NB4 (cell line): ENCODE measurements at regions not wholly inside any gene's neighbourhood (a gene's known extent, or its start where the extent isn't known, plus 50 kb on each side); places are given as distances from the start of the nearest gene placed in this dataset.

Experiments
- DNase-seq: peaks from one replicate; pipeline ENCODE4 v3.0.0; 2010; ENCODE audit warnings: low read depth
- H3K4me3 ChIP-seq: one replicate; pipeline ENCODE4 v1.5.1; 2011; ENCODE audit warnings: mild to moderate bottlenecking, low read depth, low read length, moderate library complexity
- MYC ChIP-seq: IDR thresholded peaks from 2 replicates; pipeline ENCODE4 v1.6.1; 2011; ENCODE audit warnings: low read depth, low read length
- POLR2A ChIP-seq: IDR thresholded peaks from 2 replicates; pipeline ENCODE4 v1.6.1; 2011; ENCODE audit warnings: mild to moderate bottlenecking; ENCODE audit not compliant: insufficient read length; ENCODE audit errors: extremely low read depth
- TF ChIP-seq, protein P1 (sequence below): IDR thresholded peaks from one replicate; pipeline ENCODE4 v1.5.1; 2012; ENCODE audit warnings: low read depth, low read length
- TF ChIP-seq, protein P2 (sequence below): IDR thresholded peaks from 2 replicates; pipeline ENCODE4 v1.6.1; 2011; ENCODE audit warnings: low read depth, low read length

DNA sequence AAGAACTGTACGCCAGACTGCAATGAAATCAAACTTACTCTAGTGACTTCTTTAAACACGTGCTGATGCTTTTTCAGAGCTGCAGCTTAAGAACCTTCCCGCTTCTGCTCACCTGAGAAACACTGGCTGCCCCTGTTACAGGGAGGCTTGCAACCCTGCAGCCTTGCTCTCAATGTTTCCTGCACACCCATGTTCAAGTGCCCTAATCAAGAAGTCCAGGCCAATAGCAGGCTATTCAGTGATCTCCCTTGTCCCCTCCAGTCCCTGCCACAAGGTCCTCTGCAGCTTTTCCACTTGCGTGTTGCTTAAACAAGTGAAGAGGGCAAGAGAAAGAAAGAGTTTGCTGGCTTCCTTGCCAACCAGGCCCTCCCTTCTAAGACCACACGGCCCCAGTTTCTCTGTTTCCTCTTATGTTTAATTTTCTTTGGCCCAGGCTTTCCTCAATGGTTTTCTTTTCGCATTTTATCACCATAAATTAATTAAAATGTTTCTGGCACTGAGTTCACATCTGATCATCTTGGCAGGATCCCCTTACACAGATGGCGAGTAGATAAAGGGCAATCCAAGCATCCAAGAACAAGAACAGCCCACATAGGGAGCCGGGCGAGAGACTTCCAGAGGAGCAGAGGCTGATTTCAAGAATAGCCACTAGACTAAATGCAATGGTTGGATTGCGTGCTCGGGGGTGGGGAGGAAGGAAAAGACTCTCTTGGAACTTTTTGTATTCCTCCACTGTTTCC is 82.3 kb upstream of the CDKN3 start:
- DNase-seq: no peak
- TF ChIP-seq, protein P1, sequence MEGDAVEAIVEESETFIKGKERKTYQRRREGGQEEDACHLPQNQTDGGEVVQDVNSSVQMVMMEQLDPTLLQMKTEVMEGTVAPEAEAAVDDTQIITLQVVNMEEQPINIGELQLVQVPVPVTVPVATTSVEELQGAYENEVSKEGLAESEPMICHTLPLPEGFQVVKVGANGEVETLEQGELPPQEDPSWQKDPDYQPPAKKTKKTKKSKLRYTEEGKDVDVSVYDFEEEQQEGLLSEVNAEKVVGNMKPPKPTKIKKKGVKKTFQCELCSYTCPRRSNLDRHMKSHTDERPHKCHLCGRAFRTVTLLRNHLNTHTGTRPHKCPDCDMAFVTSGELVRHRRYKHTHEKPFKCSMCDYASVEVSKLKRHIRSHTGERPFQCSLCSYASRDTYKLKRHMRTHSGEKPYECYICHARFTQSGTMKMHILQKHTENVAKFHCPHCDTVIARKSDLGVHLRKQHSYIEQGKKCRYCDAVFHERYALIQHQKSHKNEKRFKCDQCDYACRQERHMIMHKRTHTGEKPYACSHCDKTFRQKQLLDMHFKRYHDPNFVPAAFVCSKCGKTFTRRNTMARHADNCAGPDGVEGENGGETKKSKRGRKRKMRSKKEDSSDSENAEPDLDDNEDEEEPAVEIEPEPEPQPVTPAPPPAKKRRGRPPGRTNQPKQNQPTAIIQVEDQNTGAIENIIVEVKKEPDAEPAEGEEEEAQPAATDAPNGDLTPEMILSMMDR: no peak
- no peak for TF ChIP-seq MYC
- TF ChIP-seq, protein P2, sequence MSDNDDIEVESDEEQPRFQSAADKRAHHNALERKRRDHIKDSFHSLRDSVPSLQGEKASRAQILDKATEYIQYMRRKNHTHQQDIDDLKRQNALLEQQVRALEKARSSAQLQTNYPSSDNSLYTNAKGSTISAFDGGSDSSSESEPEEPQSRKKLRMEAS: no peak
- no peak for TF ChIP-seq POLR2A
- H3K4me3 ChIP-seq: no peak overlapping the region

DNA sequence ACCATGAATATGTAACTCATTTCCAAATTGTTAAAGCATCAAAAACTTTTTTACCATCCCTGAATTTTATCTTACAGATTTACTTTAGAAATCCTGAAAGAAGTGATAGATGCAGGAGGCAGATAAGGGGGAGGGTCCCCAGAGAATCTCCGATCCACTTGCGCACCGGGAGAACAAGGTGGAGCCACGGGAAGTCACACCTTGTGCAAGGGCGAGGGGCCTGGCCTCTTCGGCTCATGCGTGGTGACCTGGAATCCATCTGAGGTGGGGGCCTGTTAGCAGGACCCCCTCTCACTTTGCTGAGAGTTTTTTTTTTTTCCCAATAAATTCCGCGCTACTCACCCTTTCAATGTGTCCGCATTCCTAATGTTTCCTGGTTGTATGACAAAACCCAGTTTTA is 80.2 kb upstream of the CDKN3 start:
- H3K4me3 ChIP-seq: no peak overlapping the region
- TF ChIP-seq MYC (no peak), POLR2A (no peak)
- TF ChIP-seq, protein P1: no peak
- TF ChIP-seq, protein P2: no peak
- no peak for DNase-seq

DNA sequence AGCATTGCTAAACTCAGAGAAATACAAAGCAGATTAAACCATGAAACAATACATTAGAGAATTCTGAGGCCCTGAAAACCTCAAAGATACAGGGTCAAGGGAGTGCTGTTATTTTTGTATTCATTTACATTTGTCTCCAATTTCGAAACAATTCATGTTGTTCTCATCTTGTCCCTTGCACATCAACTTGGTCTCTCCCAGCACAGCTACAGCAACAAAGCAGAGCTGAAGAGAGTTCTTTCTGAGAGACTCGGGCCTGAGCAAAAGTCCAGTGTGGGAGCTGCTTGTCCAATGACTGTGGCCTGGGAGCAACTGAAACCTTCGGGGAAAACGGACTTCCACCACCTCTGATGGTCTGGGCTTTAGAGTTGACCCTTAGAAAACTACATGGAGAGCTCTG is 79.4 kb upstream of the CDKN3 start:
- TF ChIP-seq, protein P2: no peak
- TF ChIP-seq, protein P1: no peak
- TF ChIP-seq MYC (no peak), POLR2A (no peak)
- DNase-seq: no peak

DNA sequence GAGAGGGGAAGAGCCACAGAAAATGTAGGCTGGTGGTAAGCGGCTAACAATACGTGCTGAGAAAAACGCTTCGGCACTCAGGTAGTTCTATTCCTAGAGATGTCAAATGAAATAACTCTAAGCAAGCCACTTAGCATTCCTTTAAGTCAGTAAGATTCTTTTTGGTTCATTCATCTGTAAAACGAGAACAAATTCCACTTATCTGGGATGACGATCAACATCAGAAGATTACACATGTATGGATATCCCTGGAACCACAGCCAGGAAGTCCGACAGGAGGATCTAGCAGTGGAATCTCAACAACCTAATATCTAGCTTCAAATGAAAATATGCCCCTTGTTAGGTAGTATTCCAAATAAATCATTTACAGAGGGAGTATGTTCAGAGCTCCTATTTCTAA is 74.6 kb upstream of the CDKN3 start:
- no peak for DNase-seq

More for the DNA sequence above, 79.4 kb upstream of the CDKN3 start:
- H3K4me3 ChIP-seq: no peak overlapping the region

DNA sequence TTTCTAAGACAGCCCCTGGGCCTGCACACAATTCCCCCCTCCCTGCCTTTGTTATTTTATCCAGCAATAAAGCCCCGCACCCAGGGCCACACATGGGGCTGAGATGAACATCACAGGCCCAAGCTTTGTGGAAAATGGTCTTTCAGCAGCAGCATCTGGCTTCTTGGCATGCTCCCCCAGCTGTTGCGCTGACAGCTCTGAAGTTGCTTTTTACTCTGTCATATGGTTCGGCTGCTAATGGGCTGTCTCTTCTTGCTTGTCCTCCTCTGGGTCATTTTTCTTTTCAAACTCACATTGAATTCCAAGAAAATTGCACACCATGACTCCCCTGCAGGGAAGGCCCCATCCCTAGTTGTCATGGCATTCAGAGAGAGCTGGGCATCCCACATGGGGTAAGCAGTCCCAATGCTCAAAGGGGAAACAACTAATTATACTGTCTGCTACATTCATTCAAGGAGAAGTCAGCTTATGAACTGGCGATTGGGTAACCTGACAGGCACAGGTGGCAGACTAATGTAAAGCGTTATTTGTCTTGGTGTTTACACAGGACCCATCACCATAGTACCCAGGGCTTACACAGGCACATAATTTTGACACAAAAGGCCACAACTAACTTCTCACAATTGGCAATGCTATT is 74.0 kb upstream of the CDKN3 start:
- H3K4me3 ChIP-seq: no peak overlapping the region
- no peak for DNase-seq

More for the DNA sequence above, 74.6 kb upstream of the CDKN3 start:
- H3K4me3 ChIP-seq: no peak overlapping the region
- TF ChIP-seq, protein P2: no peak
- no peak for TF ChIP-seq MYC
- TF ChIP-seq, protein P1: no peak
- TF ChIP-seq POLR2A: no peak

More for the DNA sequence above, 74.0 kb upstream of the CDKN3 start:
- TF ChIP-seq MYC (no peak), POLR2A (no peak)
- TF ChIP-seq, protein P1: no peak
- TF ChIP-seq, protein P2: no peak
